CD4-positive, alpha-beta T cell treated with Interleukin-21 for 1 hour (primary cell): ENCODE measurements at regions not wholly inside any gene's neighbourhood (a gene's known extent, or its start where the extent isn't known, plus 50 kb on each side); places are given as distances from the start of the nearest gene placed in this dataset.
A peak's percentile ranks its signal among the peaks of the same experiment; 100 is the strongest.

Experiments
- DNase-seq: peaks from one replicate; pipeline ENCODE4 v3.0.0-alpha.2; 2020

DNA sequence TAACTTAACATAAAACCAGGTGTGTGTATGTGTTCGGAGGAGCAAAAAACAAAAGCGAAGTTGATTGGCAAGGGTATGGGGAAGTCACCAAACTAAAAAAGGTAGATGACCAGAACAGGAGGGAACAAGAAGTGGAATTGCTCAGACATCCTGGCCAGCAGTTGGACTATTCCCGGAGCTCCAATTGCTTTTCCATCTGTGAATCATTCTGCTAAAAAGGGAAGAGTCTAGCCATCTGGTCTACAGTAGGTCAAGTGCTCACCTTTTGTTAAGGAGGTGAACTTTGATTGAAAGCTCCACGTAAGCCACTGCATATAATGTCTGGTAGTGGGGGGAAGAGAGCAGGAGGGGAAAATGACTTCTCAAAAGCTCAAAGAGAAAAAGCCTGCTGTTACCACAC is 50.0 kb upstream of the BET1 start:
- DNase-seq, result no peak

DNA sequence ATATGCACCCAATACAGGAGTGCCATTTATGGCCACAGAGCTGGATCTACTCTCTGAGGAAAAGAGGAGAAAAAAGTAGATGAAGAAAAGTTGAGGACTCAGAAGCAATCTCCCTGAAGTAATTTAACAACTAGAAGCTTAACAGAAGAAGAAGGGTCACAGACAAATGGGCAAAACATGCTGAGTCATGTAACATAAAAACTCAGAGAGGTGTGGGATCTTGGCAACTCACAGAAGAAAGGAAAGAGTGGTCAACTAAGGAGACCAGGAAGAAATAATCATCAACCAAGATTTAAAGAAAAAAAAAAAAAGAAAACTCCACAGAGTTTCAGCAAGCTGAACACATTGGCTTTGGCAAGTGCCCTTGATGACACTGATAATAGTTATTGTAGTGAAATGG is 51.8 kb upstream of the BET1 start:
- no peak for DNase-seq

DNA sequence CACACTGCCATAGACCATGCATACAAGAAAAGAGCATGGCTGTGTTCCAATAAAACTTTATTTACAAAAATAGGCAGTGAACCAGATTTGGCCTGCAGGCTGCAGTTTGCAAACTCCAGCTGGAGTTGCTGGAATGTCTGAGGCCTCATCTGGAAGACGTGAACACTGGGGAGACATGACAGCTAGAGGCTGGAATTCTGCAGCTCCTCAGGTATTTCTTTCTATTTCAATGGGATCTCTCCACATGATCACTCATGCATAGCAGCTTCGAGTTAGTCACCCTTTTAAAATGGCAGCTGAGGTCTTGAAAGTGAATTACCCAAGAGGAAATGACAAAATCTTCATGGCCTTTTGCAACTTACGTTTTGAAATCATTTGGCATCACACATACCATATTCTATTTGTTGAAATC is 52.6 kb upstream of the BET1 start:
- no peak for DNase-seq

DNA sequence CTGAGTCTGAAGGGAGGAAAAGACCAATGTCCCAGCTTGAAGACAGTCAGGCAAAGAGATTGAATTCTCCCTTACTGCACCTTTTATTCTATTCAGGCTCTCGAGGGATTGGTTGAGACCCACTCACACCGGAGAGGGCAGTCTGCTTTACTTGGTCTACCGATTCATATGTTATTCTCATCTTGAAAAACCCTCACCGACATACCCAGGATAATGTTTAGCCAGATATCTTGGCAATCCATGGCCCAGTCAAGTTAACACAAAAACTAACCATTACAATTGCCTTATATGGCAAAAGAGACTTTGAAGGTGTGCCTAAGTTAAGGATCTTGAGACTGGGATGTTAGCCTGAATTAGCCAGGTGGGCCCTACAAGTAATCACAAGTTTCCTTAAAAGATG is 53.8 kb upstream of the BET1 start:
- no peak for DNase-seq

DNA sequence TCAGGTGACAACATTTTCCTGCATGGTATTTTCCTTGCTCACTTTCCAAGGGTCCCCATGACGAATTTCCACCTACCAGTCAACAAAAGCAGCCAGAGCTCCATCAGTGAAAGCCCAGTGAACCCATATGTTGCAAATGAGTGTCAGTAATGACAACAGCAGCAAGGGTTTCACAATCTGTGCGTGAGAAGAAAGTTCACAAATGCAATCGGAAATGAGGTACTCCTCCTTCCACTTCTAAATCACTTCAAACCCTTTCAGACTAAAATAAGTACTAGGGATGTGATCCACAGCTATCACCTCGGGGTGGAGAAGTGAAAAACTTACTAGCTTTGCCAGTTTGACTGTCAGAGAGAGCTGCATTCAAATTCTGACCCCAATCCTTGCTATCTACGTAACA is 55.6 kb upstream of the BET1 start:
- no peak for DNase-seq

DNA sequence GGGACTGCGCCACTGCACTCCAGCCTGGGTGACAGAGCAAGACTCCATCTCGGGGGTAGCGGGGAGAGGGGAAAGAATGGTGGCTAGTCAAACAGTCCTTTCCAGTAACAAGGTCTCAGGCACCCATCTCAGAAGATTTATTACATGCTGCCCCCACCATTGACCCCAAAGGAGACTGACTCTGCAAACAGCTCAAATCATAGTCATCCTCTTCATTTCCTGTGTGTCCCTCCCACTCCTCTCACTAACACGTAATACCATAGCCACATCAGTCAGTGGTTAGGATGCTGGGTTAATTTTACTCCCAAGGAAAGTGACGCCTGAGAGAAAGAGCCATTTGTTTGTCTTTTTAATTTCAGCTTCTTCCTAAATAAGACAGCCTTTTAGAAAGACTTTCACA is 56.6 kb upstream of the BET1 start:
- DNase-seq, result no peak

DNA sequence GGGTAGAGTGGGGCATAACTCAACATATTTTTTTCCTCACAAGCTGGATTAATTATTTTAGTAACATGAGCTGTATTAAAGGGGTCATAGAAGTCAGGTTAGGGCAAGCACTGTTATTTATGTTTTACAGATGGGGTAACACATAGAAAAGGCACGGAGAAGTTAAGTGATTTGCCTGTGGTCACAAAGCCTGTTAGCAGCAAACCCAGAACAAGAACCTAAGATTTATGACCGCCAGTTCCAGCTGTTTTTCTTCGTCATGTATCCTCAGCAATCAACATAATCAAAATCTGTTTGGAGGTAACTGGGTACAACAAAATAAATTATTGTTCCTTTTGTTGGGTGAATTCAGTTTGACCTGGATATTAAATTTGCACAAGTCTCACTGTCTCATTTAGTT is 57.2 kb upstream of the BET1 start:
- DNase-seq, result no peak

DNA sequence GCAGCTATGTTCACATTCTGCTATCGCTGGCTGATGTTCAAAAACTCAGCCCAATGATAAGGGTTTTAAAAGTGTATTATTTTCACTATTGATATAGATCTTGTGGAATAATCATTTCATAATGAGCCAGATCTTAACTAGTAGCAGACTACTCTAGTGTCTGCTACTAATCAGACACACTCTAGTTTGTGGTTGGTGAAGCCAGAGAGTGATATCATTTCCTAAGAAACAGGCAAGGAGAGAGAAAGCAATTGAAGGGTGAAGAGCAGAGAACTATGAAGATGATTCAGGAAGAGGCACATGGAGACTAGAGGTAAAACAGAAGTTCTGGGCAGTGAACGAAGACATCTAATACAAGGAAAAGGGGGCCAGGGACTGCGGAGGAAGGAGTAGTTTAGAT is 58.2 kb upstream of the BET1 start:
- DNase-seq, result no peak

DNA sequence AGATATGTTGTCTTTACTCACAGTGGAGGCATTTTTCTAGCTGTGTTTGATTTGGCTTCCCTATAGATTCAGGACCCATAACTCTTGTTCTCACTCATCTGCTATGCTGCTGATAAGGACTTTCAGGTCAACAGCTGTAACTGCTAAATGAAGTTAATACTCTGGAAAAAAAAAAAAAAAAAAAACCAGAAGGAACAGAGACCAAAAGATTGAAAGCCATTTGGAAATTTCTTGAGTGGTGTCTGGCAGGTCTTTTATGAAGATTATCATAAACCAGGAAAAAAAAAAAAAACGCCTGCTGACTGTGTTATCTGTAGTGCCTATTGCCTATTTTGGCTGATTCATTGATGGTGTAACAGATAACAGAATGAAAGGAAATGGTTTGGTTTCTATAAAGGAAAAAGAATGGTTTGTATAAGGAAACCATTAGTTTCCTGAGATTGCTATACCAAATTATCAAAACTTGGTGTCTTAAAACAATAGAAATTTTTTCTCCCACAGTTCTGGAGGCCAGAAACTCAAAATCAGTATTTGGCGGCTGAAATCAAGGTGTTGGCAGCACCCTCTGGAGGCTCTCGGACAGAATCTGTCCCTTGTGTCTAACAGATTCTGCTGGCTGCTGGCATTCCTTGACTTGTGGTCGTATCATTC is 60.5 kb upstream of the BET1 start:
- no peak for DNase-seq

DNA sequence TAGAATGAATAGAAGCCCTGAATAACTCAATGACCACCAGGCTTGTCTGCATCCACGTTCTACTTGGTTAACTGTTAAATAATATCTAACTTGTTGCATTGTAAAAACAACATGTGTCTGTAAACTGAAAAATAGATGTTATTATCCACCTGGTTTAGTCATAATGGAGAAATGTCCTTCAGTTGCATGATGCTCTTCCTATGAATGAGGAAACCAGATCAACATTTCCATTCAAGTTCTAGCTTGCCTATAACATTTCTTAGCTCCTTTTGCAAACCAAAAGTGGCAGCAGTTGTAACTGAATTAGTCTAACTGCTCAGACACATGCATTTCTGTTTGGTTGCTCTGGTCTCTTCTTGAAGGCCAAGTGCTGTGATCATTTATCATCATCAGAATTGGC is 62.9 kb upstream of the BET1 start:
- DNase-seq, result no peak

DNA sequence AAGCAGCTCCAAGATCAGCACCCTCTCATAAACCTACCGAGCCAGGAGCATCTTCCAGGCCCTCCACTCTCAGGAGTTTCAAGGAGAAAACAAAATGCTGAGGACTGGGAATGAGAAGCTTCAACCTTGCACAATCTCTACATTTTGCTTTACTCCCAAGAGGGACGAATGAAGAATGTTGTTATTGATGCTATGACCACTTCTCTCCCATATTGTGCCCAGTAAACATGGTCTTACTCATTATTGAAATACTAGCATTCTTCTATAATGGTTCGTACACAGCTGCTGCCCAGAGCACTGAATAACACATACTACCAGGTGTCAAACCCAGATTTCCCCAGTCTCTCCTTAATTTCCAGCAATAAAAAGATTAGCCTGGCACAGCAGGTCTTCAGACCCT is 63.4 kb upstream of the BET1 start:
- DNase-seq, result no peak

DNA sequence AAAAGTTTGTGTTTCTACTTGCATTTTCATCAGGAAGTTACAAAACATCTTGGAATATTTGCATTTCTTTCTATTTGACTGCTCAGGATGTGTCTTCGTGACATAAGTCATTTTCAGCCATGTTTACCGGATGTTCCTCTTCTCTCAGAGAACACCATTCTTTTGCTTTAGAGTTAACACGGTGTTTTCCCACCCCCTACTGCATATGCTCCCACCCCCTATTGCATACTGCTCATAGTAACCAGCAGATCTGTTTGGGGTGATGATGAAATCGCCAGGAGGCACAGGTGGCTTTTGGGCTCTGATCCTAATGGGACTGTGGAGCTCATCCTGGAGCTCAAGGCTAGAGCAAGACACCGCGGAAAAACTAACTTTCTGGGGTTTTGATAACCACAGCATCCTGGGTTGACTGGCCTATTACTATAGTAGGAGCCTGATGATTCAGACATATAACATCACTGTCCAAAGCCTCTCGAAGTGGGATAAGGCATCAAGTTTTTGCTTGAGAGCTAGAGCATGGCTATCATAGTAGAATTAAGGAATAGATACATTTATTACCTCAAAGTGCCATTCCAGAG is 65.1 kb upstream of the BET1 start:
- no peak for DNase-seq

DNA sequence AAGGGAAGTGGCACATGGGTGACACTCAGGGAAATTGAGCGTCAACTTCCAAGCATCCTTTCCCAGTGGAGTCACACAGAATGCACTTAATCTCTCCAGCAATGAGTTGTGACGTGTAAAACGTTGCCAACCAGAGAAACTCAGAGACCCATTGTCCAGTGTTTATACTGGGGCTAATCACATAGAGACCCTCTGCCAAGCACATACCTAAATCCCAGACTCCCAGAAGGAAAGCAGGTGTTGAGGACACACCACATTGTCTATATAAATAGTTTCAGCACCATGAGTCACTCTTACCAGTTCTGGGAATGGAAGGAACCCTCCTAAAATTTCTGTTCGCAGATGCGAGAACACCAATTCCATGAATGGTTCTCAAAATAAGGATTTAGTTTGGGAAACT is 76.4 kb upstream of the BET1 start:
- no peak for DNase-seq

DNA sequence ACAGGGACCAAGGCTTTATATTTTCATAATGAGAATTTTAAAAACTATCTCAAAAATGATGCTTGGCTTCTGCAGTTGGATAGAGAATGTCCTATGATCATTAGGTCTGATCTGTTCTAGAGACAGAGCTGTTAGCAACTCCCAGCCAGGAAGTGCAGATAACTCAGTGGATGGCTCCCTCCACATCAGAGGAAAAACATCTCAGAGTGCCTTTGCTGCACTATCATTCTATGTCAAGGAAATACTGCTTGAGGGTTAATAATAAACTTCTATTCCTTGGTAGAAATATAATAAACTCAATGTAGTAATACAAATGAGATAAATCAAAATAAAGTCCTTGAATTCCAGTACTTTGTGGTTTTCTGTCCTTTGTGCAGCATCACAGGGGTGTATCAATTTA is 78.0 kb upstream of the BET1 start:
- DNase-seq, result no peak

DNA sequence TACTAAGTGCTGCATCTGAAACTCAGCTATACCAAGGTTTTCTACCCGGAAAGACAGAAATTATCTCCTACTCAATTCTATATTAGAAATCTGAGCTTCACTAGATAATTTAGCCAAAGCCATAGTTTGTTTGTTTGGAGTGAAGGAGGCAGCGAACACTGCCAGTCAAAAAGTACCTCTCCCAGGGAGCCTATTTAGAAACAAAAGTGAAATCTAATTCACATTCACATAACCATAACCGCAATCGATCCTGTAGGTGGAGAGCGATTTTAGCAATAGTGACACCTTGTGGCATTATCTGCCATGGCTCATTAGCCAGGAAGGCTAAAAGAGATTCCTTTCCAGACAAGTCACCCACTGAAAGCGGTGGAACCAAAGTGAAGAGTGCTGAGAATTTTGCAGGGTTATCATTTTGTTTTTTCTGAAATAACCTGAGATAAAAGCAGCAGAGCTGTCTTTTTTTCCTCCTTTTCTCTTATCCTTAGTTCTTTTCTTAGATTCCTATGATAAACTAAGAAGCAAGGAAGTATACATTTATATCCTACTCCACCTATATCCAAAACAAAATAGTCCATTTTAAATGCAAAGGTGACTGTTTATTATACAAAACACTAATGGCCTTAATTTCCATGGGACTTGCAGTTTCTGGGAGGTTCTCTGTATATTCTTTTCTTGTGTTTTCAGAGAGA is 83.7 kb upstream of the BET1 start:
- peak; percentile 73 for DNase-seq

DNA sequence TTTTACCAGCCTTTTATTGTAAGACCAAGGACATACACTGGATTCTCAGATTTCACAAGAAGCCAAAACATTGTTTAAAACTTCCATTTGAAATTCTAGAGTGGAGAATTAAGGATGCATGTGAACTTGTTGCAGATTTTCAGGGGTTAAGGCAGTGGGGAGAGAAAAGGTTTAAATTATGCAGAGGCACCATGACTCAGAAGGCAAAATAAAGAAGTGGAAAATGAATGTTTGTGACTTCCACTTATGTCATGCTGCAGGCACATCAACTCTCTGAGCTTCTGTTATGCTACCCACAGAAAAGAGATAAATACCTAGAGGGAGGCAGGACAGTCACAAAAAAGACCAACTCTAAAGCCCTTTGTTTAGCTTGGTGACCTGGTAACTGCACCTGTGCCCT is 84.4 kb upstream of the BET1 start:
- no peak for DNase-seq

DNA sequence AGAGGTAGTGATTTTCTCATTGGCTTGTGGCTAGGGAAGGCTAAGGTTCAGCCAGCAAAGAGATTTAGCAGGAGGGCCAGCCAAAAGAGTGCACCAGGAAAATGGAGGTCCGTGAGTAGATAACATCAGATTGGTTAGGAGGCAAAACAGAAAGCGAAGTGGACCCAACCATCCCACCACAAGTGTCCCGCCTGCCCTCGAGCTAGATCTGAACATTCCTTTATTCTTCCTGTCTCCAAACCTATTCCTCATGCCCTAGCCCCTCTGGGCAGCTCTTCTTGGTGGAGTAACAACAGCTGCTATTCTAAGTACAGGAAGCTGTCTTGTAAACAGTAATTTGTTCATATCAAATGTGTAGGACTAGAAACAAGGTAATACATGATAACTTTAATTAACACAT is 85.7 kb upstream of the BET1 start:
- DNase-seq, result no peak

DNA sequence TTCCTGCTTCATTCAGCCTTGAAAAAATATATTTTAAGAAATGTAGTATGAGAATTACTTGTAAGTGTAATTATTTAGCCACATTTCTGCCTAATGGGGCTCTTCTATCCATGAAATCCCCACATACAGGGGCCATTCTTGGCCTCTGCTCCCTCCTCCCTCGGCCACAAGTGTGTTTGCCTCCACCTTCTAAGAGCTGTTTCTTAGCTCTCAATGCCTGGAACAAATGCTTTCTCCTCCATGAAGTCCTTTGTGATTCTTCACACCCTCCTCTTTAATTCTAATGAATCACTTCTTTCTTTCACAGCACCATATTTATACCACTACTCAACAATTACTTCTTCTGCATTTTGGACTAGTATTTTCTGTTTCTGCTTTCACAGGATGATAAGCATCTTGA is 88.8 kb upstream of the BET1 start:
- no peak for DNase-seq

DNA sequence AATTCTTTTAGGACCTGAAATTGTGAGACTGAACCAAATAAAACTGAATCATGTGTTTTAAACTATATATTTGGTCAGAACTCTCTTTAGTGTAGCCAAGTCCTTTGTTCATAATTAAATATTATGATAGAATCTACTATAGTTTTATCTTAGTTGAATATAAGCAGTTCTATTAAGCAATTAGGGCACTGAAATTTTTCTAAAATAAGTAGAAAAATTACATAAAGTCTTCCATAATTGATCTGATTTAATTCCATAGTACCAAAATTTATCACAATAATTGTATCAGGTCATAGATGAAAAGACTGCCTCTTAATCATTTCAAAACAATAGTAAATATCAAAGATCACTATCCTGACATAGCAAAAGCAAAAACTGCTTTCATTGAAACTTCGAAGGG is 90.1 kb upstream of the BET1 start:
- no peak for DNase-seq

DNA sequence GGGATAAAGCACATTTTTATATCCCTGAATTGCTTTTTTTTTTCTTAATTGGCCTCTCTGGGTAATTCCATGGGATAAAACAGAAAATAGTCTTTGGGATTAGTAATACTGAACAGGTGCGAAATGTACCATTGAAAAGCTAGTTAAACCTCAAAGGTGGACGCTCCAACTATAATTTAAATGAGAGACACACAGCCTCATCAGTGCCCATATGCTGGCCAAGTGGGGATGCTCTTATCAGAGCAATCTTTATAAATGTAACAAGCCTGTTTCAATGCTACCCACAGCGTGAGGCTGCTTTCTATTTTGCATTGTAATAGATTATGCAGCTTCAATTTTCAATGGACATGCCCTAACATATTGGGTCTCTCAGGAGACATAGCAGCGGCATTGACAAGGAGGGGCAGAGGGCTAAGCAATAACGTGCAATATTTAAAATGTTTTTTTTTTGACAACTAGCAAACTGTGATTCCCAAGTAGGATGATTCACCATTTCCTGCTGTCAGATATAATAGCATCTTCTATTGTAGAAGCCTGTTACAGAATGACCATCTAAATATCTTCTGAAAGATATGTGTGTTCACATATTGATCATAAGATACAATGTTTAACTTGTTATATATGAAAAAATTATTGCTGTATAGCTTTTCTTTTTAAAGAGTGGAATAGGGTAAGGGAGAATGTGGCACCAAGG is 91.3 kb upstream of the BET1 start:
- DNase-seq, result no peak

DNA sequence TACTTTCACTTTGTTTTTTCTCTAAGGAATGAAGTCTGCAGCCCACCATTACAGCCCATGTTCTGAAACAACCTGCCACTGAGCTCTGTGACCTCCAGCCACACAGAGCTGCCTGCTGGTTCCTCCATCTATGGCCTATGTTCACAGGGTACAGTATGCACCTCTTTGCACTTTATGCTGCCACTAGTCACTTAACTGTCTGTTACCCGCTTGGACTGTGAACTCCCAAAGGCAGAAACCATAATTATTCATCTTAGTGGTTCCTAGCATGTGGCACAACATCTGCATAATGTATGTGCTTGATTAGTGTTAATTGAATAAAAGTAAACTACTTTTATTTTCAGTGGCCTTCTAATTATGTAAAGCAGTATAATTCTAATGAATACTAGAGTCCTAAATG is 95.5 kb upstream of the BET1 start:
- DNase-seq, result no peak

DNA sequence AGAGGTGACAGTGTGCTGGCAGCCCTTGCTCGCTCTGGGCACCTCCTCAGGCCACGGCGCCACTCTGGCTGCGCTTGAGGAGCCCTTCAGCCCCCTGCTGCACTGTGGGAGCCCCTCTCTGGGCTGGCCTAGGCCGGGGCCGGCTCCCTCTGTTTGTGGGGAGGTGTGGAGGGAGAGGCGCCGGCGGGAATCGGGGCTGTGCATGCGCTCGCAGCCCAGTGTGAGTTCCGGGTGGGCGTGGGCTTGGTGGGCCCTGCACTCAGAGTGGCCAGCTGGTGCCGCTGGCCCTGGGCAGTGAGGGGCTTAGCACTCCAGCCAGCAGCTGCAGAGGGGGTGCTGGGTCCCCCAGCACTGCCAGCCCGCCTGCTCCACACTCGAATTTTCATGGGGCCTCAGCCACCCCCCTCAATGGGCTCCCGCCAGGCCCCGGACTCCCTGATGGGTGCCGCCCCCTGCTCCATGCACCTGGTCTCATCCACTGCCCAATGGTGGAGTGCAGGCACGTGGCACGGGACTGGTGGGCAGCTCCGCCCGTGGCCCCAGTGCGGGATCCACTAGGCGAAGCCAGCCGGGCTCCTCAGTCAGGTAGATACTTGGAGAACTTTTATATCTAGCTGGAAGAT is 96.7 kb upstream of the BET1 start:
- DNase-seq, result no peak

DNA sequence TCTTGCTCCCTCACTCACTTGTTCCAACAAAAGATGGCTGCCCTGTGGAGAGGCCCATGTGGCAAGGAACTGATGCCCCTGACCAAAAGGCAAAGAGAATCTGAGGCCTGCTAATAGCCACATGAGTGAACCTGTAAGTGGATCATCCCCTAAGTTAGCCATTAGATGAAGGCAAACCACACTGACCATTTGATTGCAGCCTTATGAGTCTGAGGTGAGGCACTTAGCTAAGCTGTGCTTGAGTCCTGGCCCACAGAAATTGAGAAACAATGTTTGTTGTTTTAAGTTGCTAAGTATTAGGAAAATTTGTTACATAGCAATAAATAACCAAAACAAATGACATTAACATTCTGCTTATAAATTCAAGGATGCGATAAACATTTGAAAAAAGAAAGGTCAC is 100.1 kb upstream of the BET1 start:
- no peak for DNase-seq

DNA sequence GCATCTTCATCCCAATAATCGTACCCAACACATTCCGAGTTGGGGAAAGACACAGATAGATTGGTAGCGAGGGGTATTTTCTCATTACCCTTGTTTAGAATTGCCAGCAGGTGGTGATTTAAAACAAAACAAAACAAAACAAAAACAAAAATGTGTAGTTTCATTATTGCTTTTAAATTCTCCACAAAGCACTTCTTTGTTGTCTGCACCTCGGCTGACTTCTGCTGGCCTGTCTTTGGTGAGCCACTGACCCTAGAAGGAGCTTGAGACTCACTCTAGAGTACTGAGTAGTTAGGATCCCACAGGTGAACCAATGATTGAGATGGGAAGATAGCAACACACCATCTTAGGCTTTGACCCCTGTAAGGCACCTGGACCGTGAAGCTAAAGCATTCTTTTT is 105.4 kb upstream of the BET1 start:
- no peak for DNase-seq
